HCT116 (cell line): ENCODE measurements at regions not wholly inside any gene's neighbourhood (a gene's known extent, or its start where the extent isn't known, plus 50 kb on each side); places are given as distances from the start of the nearest gene placed in this dataset.

ENCODE experiments used
- CTCF ChIP-seq, 3 experiments: fragments of 200-600 bp in 1 of 3; sonication (generic) in 1 of 3; IDR thresholded peaks in 2 of 3; conservative IDR thresholded peaks in 1 of 3; 2 replicates each; pipeline ENCODE4 v1.5.1; 2012 to 2017; ENCODE audit warnings: low read depth in 2 of 3, low read length in 2 of 3, antibody characterized with exemption in 1 of 3, borderline replicate concordance in 1 of 3, control low read depth in 1 of 3, mild to moderate bottlenecking in 1 of 3, mixed read lengths in 1 of 3, mixed run types in 1 of 3, moderate library complexity in 1 of 3; ENCODE audit not compliant: insufficient read depth in 1 of 3
- EZH2 ChIP-seq: fragments of 200-600 bp; sonication (generic); IDR thresholded peaks from 2 replicates; pipeline ENCODE4 v1.6.1; 2017; ENCODE audit warnings: antibody characterized with exemption, mixed run types
- POLR2A ChIP-seq: IDR thresholded peaks from 2 replicates; pipeline ENCODE4 v1.7.0; 2011; ENCODE audit warnings: borderline replicate concordance; ENCODE audit not compliant: insufficient read depth, insufficient read length; ENCODE audit errors: extremely low read depth
- SP1 ChIP-seq: IDR thresholded peaks from 2 replicates; pipeline ENCODE4 v1.6.1; 2012; ENCODE audit warnings: low read depth

DNA sequence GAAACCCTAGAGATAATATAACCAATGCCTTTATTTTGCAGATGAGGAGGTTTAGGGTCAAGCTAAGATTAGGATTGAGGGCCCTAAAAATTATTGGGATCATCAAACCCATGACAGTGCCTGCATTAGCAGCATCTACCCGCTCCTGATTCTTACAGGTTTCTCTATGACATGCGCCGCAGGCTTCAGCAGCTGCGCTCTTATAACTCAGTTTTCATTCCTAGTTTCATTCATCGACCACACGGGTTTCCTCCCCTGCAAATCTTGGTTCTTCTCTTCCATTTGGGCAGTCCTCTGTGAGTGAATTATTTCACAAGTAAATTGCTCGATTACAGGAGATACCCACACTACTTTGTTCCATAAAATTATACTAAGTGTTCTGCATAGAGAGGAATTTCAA lies 137.2 kb downstream of the SLC24A2 start:
- TF ChIP-seq SP1 = no peak
- no peak for TF ChIP-seq CTCF (IDR thresholded peaks at IDR 0.05 in 2 of 3, conservative IDR thresholded peaks at IDR 0.05 in 1 of 3; ENCODE audit: borderline replicate concordance in 1 of 3, insufficient read depth in 1 of 3, low read depth in 2 of 3, low read length in 2 of 3)
- TF ChIP-seq EZH2 = no peak
- TF ChIP-seq POLR2A = no peak
